HCT116 (cell line): ENCODE measurements at regions not wholly inside any gene's neighbourhood (a gene's known extent, or its start where the extent isn't known, plus 50 kb on each side); places are given as distances from the start of the nearest gene placed in this dataset.
"Not testable (repeated sequence)": the region's sequence is repeated elsewhere in the genome, so short reads cannot be mapped to it uniquely, and the experiment has no call there.

ENCODE experiments used
- EZH2 ChIP-seq: fragments of 200-600 bp; sonication (generic); IDR thresholded peaks from 2 replicates; pipeline ENCODE4 v1.6.1; 2017; ENCODE audit warnings: antibody characterized with exemption, mixed run types
- POLR2A ChIP-seq: IDR thresholded peaks from 2 replicates; pipeline ENCODE4 v1.7.0; 2011; ENCODE audit warnings: borderline replicate concordance; ENCODE audit not compliant: insufficient read depth, insufficient read length; ENCODE audit errors: extremely low read depth
- POLR2AphosphoS5 ChIP-seq: IDR thresholded peaks from 2 replicates; pipeline ENCODE4 v1.6.1; 2011; ENCODE audit warnings: mild to moderate bottlenecking, low read depth, low read length, moderate library complexity
- SP1 ChIP-seq: IDR thresholded peaks from 2 replicates; pipeline ENCODE4 v1.6.1; 2012; ENCODE audit warnings: low read depth
- YY1 ChIP-seq: IDR thresholded peaks from 2 replicates; pipeline ENCODE4 v1.6.1; 2011; ENCODE audit warnings: low read length, low read depth, moderate library complexity, mild to moderate bottlenecking; ENCODE audit not compliant: insufficient replicate concordance; ENCODE audit errors: extremely low read depth
- ZNF274 ChIP-seq: fragments of 200-500 bp; sonication (Bioruptor generic); IDR thresholded peaks from 2 replicates; pipeline ENCODE4 v1.6.1; 2014; ENCODE audit warnings: mild to moderate bottlenecking, low read depth, low read length, inconsistent platforms
- TF ChIP-seq, protein P1 (sequence below), 3 experiments: fragments of 200-600 bp in 1 of 3; sonication (generic) in 1 of 3; IDR thresholded peaks in 2 of 3; conservative IDR thresholded peaks in 1 of 3; 2 replicates each; pipeline ENCODE4 v1.5.1; 2012 to 2017; ENCODE audit warnings: low read depth in 2 of 3, low read length in 2 of 3, antibody characterized with exemption in 1 of 3, borderline replicate concordance in 1 of 3, control low read depth in 1 of 3, mild to moderate bottlenecking in 1 of 3, mixed read lengths in 1 of 3, mixed run types in 1 of 3, moderate library complexity in 1 of 3; ENCODE audit not compliant: insufficient read depth in 1 of 3
- TF ChIP-seq, protein P2 (sequence below): IDR thresholded peaks from 2 replicates; pipeline ENCODE4 v1.6.1; 2011; ENCODE audit warnings: mild to moderate bottlenecking, low read length, moderate library complexity; ENCODE audit not compliant: insufficient replicate concordance; ENCODE audit errors: extremely low read depth

DNA sequence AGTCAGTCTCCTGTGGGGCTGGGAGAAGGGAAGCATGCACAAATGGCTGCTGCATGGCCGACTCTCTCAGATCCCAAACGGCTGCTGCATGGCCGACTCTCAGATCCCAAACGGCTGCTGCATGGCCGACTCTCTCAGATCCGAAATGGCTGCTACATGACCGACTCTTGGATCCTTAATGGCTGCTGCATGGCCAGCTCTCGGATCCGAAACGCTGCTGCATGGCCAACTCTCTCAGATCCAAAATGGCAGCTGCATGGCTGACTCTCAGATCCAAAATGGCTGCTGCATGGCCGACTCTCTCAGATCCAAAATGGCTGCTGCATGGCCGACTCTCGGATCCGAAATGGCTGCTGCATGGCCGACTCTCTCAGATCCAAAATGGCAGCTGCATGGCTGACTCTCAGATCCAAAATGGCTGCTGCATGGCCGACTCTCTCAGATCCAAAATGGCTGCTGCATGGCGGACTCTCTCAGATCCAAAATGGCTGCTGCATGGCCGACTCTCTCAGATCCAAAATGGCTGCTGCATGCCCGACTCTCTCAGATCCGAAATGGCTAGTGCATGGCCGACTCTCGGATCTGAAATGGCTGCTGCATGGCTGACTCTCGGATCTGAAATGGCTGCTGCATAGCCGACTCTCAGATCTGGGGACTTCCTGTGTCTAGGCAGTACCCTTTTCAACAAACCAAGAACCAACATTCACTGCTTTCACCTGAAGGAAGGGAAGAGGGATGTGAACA, 284.8 kb upstream of the SMIM21 start:
- not testable (repeated sequence) for TF ChIP-seq EZH2, POLR2AphosphoS5, SP1, POLR2A, YY1, ZNF274
- TF ChIP-seq, protein P1, sequence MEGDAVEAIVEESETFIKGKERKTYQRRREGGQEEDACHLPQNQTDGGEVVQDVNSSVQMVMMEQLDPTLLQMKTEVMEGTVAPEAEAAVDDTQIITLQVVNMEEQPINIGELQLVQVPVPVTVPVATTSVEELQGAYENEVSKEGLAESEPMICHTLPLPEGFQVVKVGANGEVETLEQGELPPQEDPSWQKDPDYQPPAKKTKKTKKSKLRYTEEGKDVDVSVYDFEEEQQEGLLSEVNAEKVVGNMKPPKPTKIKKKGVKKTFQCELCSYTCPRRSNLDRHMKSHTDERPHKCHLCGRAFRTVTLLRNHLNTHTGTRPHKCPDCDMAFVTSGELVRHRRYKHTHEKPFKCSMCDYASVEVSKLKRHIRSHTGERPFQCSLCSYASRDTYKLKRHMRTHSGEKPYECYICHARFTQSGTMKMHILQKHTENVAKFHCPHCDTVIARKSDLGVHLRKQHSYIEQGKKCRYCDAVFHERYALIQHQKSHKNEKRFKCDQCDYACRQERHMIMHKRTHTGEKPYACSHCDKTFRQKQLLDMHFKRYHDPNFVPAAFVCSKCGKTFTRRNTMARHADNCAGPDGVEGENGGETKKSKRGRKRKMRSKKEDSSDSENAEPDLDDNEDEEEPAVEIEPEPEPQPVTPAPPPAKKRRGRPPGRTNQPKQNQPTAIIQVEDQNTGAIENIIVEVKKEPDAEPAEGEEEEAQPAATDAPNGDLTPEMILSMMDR (IDR thresholded peaks at IDR 0.05 in 2 of 3, conservative IDR thresholded peaks at IDR 0.05 in 1 of 3; ENCODE audit: borderline replicate concordance in 1 of 3, insufficient read depth in 1 of 3, low read depth in 2 of 3, low read length in 2 of 3): not testable (repeated sequence)
- TF ChIP-seq, protein P2, sequence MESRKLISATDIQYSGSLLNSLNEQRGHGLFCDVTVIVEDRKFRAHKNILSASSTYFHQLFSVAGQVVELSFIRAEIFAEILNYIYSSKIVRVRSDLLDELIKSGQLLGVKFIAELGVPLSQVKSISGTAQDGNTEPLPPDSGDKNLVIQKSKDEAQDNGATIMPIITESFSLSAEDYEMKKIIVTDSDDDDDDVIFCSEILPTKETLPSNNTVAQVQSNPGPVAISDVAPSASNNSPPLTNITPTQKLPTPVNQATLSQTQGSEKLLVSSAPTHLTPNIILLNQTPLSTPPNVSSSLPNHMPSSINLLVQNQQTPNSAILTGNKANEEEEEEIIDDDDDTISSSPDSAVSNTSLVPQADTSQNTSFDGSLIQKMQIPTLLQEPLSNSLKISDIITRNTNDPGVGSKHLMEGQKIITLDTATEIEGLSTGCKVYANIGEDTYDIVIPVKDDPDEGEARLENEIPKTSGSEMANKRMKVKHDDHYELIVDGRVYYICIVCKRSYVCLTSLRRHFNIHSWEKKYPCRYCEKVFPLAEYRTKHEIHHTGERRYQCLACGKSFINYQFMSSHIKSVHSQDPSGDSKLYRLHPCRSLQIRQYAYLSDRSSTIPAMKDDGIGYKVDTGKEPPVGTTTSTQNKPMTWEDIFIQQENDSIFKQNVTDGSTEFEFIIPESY: not testable (repeated sequence)
